ENCODE measurements at regions not wholly inside any gene's neighbourhood (a gene's known extent, or its start where the extent isn't known, plus 50 kb on each side); places are given as distances from the start of the nearest gene placed in this dataset.

GRCh38 chr5:68648944-68649857, 433.6 kb downstream of the PIK3R1 start:
- TF ChIP-seq ZGPAT (CRISPR knock-in tag; IDR thresholded peaks at IDR 0.05) (no peak), ZNF24 (IDR thresholded peaks at IDR 0.05) (no peak), GABPA (IDR thresholded peaks at IDR 0.05; ENCODE audit: low read depth, low read length) (no peak), GABPA (CRISPR knock-in tag; IDR thresholded peaks at IDR 0.05; ENCODE audit: low read depth) (no peak)

All from HepG2 (cell line).